Neural crest cell (in vitro differentiated cells): ENCODE measurements at regions not wholly inside any gene's neighbourhood (a gene's known extent, or its start where the extent isn't known, plus 50 kb on each side); places are given as distances from the start of the nearest gene placed in this dataset.

ENCODE experiments used
- DNase-seq: peaks from one replicate; pipeline ENCODE4 v3.0.0; 2021; ENCODE audit warnings: low read depth, mixed read lengths, low spot score
- H3K27ac Mint-ChIP-seq: one replicate; pipeline ENCODE4 v1.8.0; 2021; ENCODE audit warnings: mild to moderate bottlenecking, mixed read lengths; ENCODE audit not compliant: unreplicated experiment
- H3K27me3 Mint-ChIP-seq: 2 replicates; pipeline ENCODE4 v1.8.0; 2021; ENCODE audit warnings: low read depth, mild to moderate bottlenecking, mixed read lengths
- H3K36me3 Mint-ChIP-seq: 2 replicates; pipeline ENCODE4 v1.8.0; 2021; ENCODE audit warnings: low read depth, mild to moderate bottlenecking, mixed read lengths
- H3K4me1 Mint-ChIP-seq: 2 replicates; pipeline ENCODE4 v1.8.0; 2021; ENCODE audit warnings: mixed read lengths
- H3K4me3 Mint-ChIP-seq: one replicate; pipeline ENCODE4 v1.8.0; 2021; ENCODE audit warnings: mild to moderate bottlenecking, mixed read lengths
- H3K9me3 Mint-ChIP-seq: 2 replicates; pipeline ENCODE4 v1.8.0; 2021; ENCODE audit warnings: mixed read lengths
- TF ChIP-seq, protein P1 (sequence below): fragments of 200-600 bp; sonication (generic); conservative IDR thresholded peaks from 2 replicates; pipeline ENCODE4 v1.5.0; 2021; ENCODE audit warnings: antibody characterized with exemption, mild to moderate bottlenecking

DNA sequence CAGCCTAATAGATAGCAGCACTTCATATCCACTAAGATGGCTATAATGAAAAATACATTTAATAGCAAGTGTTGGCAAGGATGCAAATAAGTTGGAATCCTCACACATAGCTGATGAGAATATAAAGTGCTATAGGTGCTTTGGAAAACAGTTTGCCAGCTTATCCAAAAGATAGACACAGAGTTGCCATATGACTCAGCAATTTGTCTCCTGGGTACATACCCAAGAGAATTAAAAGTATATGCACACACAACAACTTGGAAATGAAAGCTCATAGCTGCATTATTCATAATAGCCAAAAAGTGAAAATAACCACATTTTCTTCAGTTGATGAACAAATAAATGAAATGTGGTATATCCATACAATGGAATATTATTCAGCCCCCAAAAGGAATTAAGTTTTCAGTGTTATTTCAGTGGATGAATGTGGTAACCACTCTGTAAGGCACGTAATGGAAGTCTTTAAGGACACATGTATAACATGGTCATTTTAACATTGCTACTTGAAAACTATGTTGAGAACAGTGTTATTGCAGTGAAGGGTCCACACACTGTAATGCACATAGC lies 320.9 kb upstream of the ADGRL3 start:
- Mint-ChIP-seq H3K9me3 (peaks cover 4% of the 10 kb centered on the region), H3K4me1 (no peaks in the 10 kb centered on the region), H3K36me3 (peaks cover 5% of the 10 kb centered on the region), H3K27me3 (no peaks in the 10 kb centered on the region), H3K4me3 (no peak overlapping the region), H3K27ac (no peak overlapping the region)
- no peak for DNase-seq
- TF ChIP-seq, protein P1, sequence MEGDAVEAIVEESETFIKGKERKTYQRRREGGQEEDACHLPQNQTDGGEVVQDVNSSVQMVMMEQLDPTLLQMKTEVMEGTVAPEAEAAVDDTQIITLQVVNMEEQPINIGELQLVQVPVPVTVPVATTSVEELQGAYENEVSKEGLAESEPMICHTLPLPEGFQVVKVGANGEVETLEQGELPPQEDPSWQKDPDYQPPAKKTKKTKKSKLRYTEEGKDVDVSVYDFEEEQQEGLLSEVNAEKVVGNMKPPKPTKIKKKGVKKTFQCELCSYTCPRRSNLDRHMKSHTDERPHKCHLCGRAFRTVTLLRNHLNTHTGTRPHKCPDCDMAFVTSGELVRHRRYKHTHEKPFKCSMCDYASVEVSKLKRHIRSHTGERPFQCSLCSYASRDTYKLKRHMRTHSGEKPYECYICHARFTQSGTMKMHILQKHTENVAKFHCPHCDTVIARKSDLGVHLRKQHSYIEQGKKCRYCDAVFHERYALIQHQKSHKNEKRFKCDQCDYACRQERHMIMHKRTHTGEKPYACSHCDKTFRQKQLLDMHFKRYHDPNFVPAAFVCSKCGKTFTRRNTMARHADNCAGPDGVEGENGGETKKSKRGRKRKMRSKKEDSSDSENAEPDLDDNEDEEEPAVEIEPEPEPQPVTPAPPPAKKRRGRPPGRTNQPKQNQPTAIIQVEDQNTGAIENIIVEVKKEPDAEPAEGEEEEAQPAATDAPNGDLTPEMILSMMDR, result no peak

DNA sequence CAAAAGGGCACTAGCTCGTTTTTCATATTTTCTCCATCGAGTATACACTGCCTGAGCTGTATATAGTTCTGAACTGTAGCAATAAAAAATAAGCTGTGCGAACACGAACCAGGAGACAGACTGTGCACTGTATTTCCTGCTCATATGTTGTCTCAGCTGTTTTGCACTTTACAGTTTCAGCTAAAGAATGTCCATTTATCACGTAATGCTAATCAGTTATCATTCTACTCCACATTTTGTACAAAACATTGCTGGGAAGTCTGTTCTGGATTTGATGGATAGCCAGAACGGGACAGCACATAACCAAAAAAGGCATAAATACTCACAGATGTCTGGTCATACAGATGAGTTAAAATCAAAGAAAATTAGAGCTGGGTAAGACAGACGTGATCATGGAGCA lies 315.5 kb upstream of the ADGRL3 start:
- peaks cover 1% of the 10 kb centered on the region for H3K9me3 Mint-ChIP-seq
- no peak for DNase-seq
- no peak overlapping the region for H3K27ac Mint-ChIP-seq
- no peak overlapping the region for H3K4me3 Mint-ChIP-seq
- H3K27me3 Mint-ChIP-seq, result no peaks in the 10 kb centered on the region
- no peaks in the 10 kb centered on the region for H3K4me1 Mint-ChIP-seq
- TF ChIP-seq, protein P1, result no peak
- H3K36me3 Mint-ChIP-seq, result peaks cover under 1% of the 10 kb centered on the region

GRCh38 chr4:60885011-60885410 lies 315.1 kb upstream of the ADGRL3 start:
- no peak overlapping the region for H3K27ac Mint-ChIP-seq
- H3K9me3 Mint-ChIP-seq, result no peaks in the 10 kb centered on the region
- H3K4me3 Mint-ChIP-seq, result no peak overlapping the region
- DNase-seq, result no peak
- no peaks in the 10 kb centered on the region for H3K36me3 Mint-ChIP-seq
- TF ChIP-seq, protein P1, result no peak
- H3K27me3 Mint-ChIP-seq, result no peaks in the 10 kb centered on the region
- H3K4me1 Mint-ChIP-seq, result no peaks in the 10 kb centered on the region

- H3K9me3 Mint-ChIP-seq, result peaks cover 4% of the 10 kb centered on the region
- TF ChIP-seq, protein P1, result no peak
- H3K36me3 Mint-ChIP-seq, result no peaks in the 10 kb centered on the region
- no peaks in the 10 kb centered on the region for H3K4me1 Mint-ChIP-seq
- H3K27me3 Mint-ChIP-seq, result no peaks in the 10 kb centered on the region
- no peak overlapping the region for H3K4me3 Mint-ChIP-seq
- no peak for DNase-seq
- no peak overlapping the region for H3K27ac Mint-ChIP-seq
Observed at GRCh38 chr4:60890743-60891142, 309.4 kb upstream of the ADGRL3 start.

- TF ChIP-seq, protein P1, result no peak
- Mint-ChIP-seq H3K4me3 (no peak overlapping the region), H3K36me3 (no peaks in the 10 kb centered on the region), H3K9me3 (peaks cover 4% of the 10 kb centered on the region), H3K4me1 (no peaks in the 10 kb centered on the region), H3K27me3 (no peaks in the 10 kb centered on the region), H3K27ac (no peak overlapping the region)
- DNase-seq, result no peak
Observed at GRCh38 chr4:60891947-60892346, 308.2 kb upstream of the ADGRL3 start.
